RWPE2 (cell line): ENCODE measurements at regions not wholly inside any gene's neighbourhood (a gene's known extent, or its start where the extent isn't known, plus 50 kb on each side); places are given as distances from the start of the nearest gene placed in this dataset.

Source experiments
- ATAC-seq: fragments of 200-7000 bp; cut with Tn5 transposase; 3 replicates; pipeline ENCODE4 v1.9.1; 2021; ENCODE audit warnings: low read depth
- DNase-seq: peaks from one replicate; pipeline ENCODE4 v3.0.0-alpha.2; 2020; ENCODE audit warnings: low spot score
- H3K27ac ChIP-seq: fragments of 450-650 bp; 2 replicates; pipeline ENCODE4 v1.5.1; 2017; ENCODE audit warnings: mild to moderate bottlenecking; ENCODE audit not compliant: poor library complexity, severe bottlenecking
- H3K27me3 ChIP-seq: fragments of 250-450 bp; sonication (Bioruptor Pico); 2 replicates; pipeline ENCODE4 v1.5.1; 2021; ENCODE audit warnings: mild to moderate bottlenecking, moderate library complexity; ENCODE audit not compliant: insufficient read depth, poor library complexity, severe bottlenecking
- H3K36me3 ChIP-seq: fragments of 250-450 bp; sonication (Bioruptor Pico); 2 replicates; pipeline ENCODE4 v1.5.1; 2020; ENCODE audit warnings: low read depth, mild to moderate bottlenecking, moderate library complexity
- H3K4me1 ChIP-seq: fragments of 250-450 bp; sonication (Bioruptor Pico); 2 replicates; pipeline ENCODE4 v1.5.1; 2021; ENCODE audit warnings: mild to moderate bottlenecking, moderate library complexity; ENCODE audit not compliant: insufficient read depth, poor library complexity, severe bottlenecking
- H3K4me3 ChIP-seq: fragments of 250-450 bp; sonication (Bioruptor Pico); 2 replicates; pipeline ENCODE4 v1.5.1; 2021; ENCODE audit warnings: mild to moderate bottlenecking, moderate library complexity; ENCODE audit not compliant: severe bottlenecking
- H3K9me3 ChIP-seq: fragments of 250-450 bp; sonication (Bioruptor Pico); 2 replicates; pipeline ENCODE4 v1.5.1; 2021; ENCODE audit warnings: mild to moderate bottlenecking, moderate library complexity; ENCODE audit not compliant: severe bottlenecking
- TF ChIP-seq, protein P1 (sequence below): fragments of 450-650 bp; IDR thresholded peaks from one replicate; pipeline ENCODE4 v1.5.1; 2017; ENCODE audit warnings: mild to moderate bottlenecking, moderate library complexity; ENCODE audit not compliant: poor library complexity, severe bottlenecking

DNA sequence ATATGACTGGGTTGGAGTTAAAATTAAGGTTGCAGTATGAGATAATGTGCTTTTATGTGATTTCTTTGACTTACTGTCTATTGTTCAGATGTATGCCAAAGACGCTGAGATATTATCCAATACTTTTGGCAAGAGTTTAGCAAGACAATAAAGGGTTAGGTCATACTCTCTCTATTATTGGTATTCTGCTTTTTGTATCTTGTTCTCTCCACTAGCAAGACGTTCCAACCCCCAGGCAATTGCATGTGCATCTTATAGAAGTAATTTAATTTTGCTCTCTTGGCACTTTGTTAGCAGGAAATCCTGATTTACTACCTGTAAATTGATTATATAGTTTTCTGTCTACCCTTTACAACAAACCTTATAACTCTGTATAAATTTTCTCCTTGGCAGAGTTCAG lies 1093.6 kb downstream of the CDH9 start:
- no peaks in the 10 kb centered on the region for H3K4me1 ChIP-seq
- H3K9me3 ChIP-seq, result no peaks in the 10 kb centered on the region
- no peak for ATAC-seq
- H3K27ac ChIP-seq, result no peak overlapping the region
- DNase-seq, result no peak
- TF ChIP-seq, protein P1, sequence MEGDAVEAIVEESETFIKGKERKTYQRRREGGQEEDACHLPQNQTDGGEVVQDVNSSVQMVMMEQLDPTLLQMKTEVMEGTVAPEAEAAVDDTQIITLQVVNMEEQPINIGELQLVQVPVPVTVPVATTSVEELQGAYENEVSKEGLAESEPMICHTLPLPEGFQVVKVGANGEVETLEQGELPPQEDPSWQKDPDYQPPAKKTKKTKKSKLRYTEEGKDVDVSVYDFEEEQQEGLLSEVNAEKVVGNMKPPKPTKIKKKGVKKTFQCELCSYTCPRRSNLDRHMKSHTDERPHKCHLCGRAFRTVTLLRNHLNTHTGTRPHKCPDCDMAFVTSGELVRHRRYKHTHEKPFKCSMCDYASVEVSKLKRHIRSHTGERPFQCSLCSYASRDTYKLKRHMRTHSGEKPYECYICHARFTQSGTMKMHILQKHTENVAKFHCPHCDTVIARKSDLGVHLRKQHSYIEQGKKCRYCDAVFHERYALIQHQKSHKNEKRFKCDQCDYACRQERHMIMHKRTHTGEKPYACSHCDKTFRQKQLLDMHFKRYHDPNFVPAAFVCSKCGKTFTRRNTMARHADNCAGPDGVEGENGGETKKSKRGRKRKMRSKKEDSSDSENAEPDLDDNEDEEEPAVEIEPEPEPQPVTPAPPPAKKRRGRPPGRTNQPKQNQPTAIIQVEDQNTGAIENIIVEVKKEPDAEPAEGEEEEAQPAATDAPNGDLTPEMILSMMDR, result no peak
- H3K4me3 ChIP-seq, result no peak overlapping the region
- H3K36me3 ChIP-seq, result no peaks in the 10 kb centered on the region
- H3K27me3 ChIP-seq, result no peaks in the 10 kb centered on the region

DNA sequence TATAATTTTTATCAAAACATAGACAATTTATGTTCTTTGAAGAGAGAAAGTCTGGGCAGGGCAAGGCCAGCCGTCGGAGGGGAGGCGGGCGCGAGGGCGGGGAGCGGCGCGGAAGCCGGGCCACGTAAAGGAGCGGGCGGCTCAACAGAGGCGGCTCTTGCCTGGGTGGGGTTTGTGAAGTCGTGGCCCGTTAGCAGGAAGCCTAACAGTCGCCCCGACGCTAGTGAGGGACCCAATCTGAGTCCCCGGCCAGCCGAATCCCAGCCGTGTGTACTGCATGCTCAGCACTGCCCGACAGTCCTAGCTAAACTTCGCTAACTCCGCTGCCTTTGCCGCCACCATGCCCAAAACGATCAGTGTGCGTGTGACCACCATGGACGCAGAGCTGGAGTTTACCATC lies 1129.2 kb downstream of the CDH9 start:
- Histone ChIP-seq H3K27me3 (peaks cover 4% of the 10 kb centered on the region), H3K4me1 (no peaks in the 10 kb centered on the region), H3K36me3 (no peaks in the 10 kb centered on the region), H3K4me3 (no peak overlapping the region), H3K27ac (no peak overlapping the region), H3K9me3 (no peaks in the 10 kb centered on the region)
- DNase-seq (peak; percentile 33), ATAC-seq (no peak)
- TF ChIP-seq, protein P1, result no peak

DNA sequence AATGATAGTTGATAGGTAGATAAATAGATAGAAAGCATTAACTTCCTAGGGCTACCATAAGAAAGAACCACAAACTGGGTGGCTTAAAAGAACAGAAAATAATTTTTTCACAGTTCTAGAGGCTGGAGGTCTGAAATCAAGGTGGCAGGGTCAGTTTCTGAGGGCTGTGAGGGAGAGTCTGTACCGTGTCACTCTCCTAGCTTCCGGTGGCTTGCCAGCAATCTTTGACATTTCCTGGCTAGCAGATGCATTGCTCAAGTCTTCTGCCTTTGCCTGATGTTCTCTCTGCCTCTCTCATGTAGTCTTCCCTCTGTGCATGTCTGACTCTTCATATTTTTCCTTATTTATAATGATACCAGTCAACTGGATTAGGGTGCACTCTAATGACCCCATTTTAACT lies 1132.7 kb downstream of the CDH9 start:
- no peak for ATAC-seq
- Histone ChIP-seq H3K4me1 (no peaks in the 10 kb centered on the region), H3K9me3 (no peaks in the 10 kb centered on the region), H3K27ac (no peak overlapping the region), H3K4me3 (no peak overlapping the region), H3K27me3 (peaks cover 4% of the 10 kb centered on the region), H3K36me3 (no peaks in the 10 kb centered on the region)
- DNase-seq, result no peak
- TF ChIP-seq, protein P1, result no peak

DNA sequence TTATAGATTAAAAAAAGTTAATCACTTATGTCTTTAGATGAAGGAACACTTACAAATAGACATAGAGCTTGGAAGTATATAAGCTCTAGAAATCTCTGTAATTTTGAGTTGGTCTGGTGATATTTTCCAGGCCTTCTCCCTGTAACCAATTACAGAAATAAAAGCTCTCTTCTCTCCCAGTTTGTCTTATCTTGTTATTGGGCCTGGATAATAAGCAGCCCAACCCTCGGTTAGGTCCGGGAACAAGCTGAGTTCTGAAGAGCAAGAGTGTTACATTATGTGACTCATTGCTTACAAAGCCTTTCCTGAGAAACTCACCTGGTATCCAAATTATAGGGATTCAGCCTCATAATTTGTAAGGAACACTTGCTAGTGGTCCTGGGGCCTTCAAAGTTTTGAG lies 1146.2 kb downstream of the CDH9 start:
- ATAC-seq, result no peak
- TF ChIP-seq, protein P1, result no peak
- no peak overlapping the region for H3K27ac ChIP-seq

DNA sequence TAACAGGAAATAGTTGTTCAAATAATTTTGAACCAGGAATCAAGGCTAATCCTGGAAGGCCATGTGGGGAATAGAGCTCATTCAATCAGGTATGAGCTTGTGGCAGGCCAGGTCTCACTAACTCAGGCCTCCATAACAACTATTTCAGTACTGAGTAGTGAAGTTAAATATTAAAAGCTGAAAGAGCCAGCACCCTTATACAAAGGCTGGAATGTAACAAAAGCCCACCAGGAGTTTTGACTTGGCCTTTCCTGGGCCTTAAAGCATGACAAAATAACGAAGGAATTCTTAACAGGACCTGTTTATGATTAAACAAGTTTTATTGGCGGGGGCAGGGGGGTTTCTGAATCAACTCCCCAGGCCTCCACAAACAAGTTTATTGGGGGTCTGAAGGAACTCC lies 1146.7 kb downstream of the CDH9 start:
- Histone ChIP-seq H3K4me1 (no peaks in the 10 kb centered on the region), H3K36me3 (no peaks in the 10 kb centered on the region), H3K27ac (no peak overlapping the region), H3K27me3 (peaks cover 4% of the 10 kb centered on the region), H3K9me3 (no peaks in the 10 kb centered on the region), H3K4me3 (no peak overlapping the region)
- DNase-seq (no peak), ATAC-seq (no peak)
- TF ChIP-seq, protein P1, result no peak

More for the DNA sequence above, 1146.2 kb downstream of the CDH9 start:
- no peak overlapping the region for H3K4me3 ChIP-seq
- H3K4me1 ChIP-seq, result no peaks in the 10 kb centered on the region
- H3K27me3 ChIP-seq, result peaks cover 4% of the 10 kb centered on the region
- no peaks in the 10 kb centered on the region for H3K36me3 ChIP-seq
- no peaks in the 10 kb centered on the region for H3K9me3 ChIP-seq
- no peak for DNase-seq
